ENCODE measurements at regions not wholly inside any gene's neighbourhood (a gene's known extent, or its start where the extent isn't known, plus 50 kb on each side); places are given as distances from the start of the nearest gene placed in this dataset.

- TF ChIP-seq CTCF (IDR thresholded peaks at IDR 0.05) (no peak), POLR2A (IDR thresholded peaks at IDR 0.05) (no peak)
Observed at GRCh38 chr2:226080334-226080733, 680.8 kb downstream of the NYAP2 start.

Data from heart left ventricle (tissue), 13 donors.